ENCODE measurements at regions not wholly inside any gene's neighbourhood (a gene's known extent, or its start where the extent isn't known, plus 50 kb on each side); places are given as distances from the start of the nearest gene placed in this dataset.

- TF ChIP-seq CTCF (IDR thresholded peaks at IDR 0.05) (no peak), POLR2AphosphoS5 (IDR thresholded peaks at IDR 0.05) (no peak), POLR2A (IDR thresholded peaks at IDR 0.05; ENCODE audit: low read depth) (no peak), EP300 (IDR thresholded peaks at IDR 0.05) (no peak)
Measured at GRCh38 chr1:163712321-163712720, 390.6 kb downstream of the NUF2 start.
